ENCODE measurements at regions not wholly inside any gene's neighbourhood (a gene's known extent, or its start where the extent isn't known, plus 50 kb on each side); places are given as distances from the start of the nearest gene placed in this dataset.

GRCh38 chr5:175285261-175285660 lies 158.7 kb downstream of the DRD1 start:
- DNase-seq, result no peak

- DNase-seq, result no peak
Observed at GRCh38 chr5:175284806-175285205, 159.2 kb downstream of the DRD1 start.

GRCh38 chr5:175282611-175283225 lies 161.3 kb downstream of the DRD1 start:
- DNase-seq, result no peak

GRCh38 chr5:175281714-175282113 lies 162.3 kb downstream of the DRD1 start:
- no peak for DNase-seq

GRCh38 chr5:175281257-175281656 lies 162.7 kb downstream of the DRD1 start:
- no peak for DNase-seq

GRCh38 chr5:175279506-175279905 lies 164.5 kb downstream of the DRD1 start:
- DNase-seq, result no peak

- no peak for DNase-seq
Observed at GRCh38 chr5:175275748-175276147, 168.2 kb downstream of the DRD1 start.

- no peak for DNase-seq
Observed at GRCh38 chr5:175275097-175275496, 168.9 kb downstream of the DRD1 start.

- DNase-seq, result no peak
Observed at GRCh38 chr5:175274171-175274570, 169.8 kb downstream of the DRD1 start.

- no peak for DNase-seq
Observed at GRCh38 chr5:175264406-175264805, 179.6 kb downstream of the DRD1 start.

- DNase-seq, result no peak
Observed at GRCh38 chr5:175263776-175264175, 180.2 kb downstream of the DRD1 start.

- DNase-seq, result no peak
Observed at GRCh38 chr5:175261526-175261925, 182.5 kb downstream of the DRD1 start.

GRCh38 chr5:175261037-175261436 lies 182.9 kb downstream of the DRD1 start:
- DNase-seq, result no peak

GRCh38 chr5:175257847-175258194 lies 186.2 kb downstream of the DRD1 start:
- DNase-seq, result no peak

- no peak for DNase-seq
Observed at GRCh38 chr5:175257128-175257846, 186.7 kb downstream of the DRD1 start.

GRCh38 chr5:175254155-175254554 lies 189.8 kb downstream of the DRD1 start:
- no peak for DNase-seq

- DNase-seq, result no peak
Observed at GRCh38 chr5:175253597-175253996, 190.4 kb downstream of the DRD1 start.

- no peak for DNase-seq
Observed at GRCh38 chr5:175252234-175252805, 191.7 kb downstream of the DRD1 start.

GRCh38 chr5:175250426-175250825 lies 193.6 kb downstream of the DRD1 start:
- no peak for DNase-seq

GRCh38 chr5:175248416-175248905 lies 195.5 kb downstream of the DRD1 start:
- DNase-seq, result no peak

- no peak for DNase-seq
Observed at GRCh38 chr5:175246889-175247520, 197.0 kb downstream of the DRD1 start.

GRCh38 chr5:175246242-175246888 lies 197.6 kb downstream of the DRD1 start:
- DNase-seq, result no peak

- no peak for DNase-seq
Observed at GRCh38 chr5:175243441-175243840, 200.5 kb downstream of the DRD1 start.

Measured in left kidney (tissue), 1 donor.